GM12878 (cell line): ENCODE measurements at regions not wholly inside any gene's neighbourhood (a gene's known extent, or its start where the extent isn't known, plus 50 kb on each side); places are given as distances from the start of the nearest gene placed in this dataset.

Experiments
- CTCF ChIP-seq, 3 experiments: IDR thresholded peaks in 2 of 3; conservative IDR thresholded peaks in 1 of 3; 2 replicates each; pipeline ENCODE4 v1.5.1; 2011; ENCODE audit warnings: low read depth in 3 of 3, low read length in 3 of 3, mild to moderate bottlenecking in 3 of 3, control low read depth in 2 of 3, moderate library complexity in 2 of 3, inconsistent platforms in 1 of 3, mixed read lengths in 1 of 3; ENCODE audit not compliant: control insufficient read depth in 2 of 3, insufficient read depth in 1 of 3; ENCODE audit errors: extremely low read depth in 1 of 3
- EP300 ChIP-seq, 2 experiments: fragments of 150-350 bp in 1 of 2; IDR thresholded peaks; 2 replicates each; pipeline ENCODE4 v1.6.1; 2011 to 2012; ENCODE audit warnings: low read depth in 2 of 2, low read length in 2 of 2, borderline replicate concordance in 1 of 2, improper control_type of control experiment in 1 of 2, inconsistent platforms in 1 of 2; ENCODE audit not compliant: control insufficient read depth in 1 of 2
- JUNB ChIP-seq: IDR thresholded peaks from 2 replicates; pipeline ENCODE4 v1.6.1; 2016; ENCODE audit warnings: antibody characterized with exemption, mild to moderate bottlenecking
- KDM1A ChIP-seq: fragments of 200-600 bp; sonication (generic); IDR thresholded peaks from 2 replicates; pipeline ENCODE4 v1.6.1; 2016; ENCODE audit warnings: borderline replicate concordance
- NR2C2 ChIP-seq: IDR thresholded peaks from 2 replicates; pipeline ENCODE4 v1.6.1; 2011; ENCODE audit warnings: borderline replicate concordance, low read depth; ENCODE audit not compliant: control insufficient read depth, insufficient read length
- POLR2A ChIP-seq: IDR thresholded peaks from 2 replicates; pipeline ENCODE4 v1.6.1; 2011; ENCODE audit warnings: low read depth, mild to moderate bottlenecking, low read length
- SRF ChIP-seq, 2 experiments: IDR thresholded peaks; 2 replicates each; pipeline ENCODE4 v1.6.1; 2011; ENCODE audit warnings: low read depth in 2 of 2, low read length in 2 of 2, mild to moderate bottlenecking in 1 of 2, moderate library complexity in 1 of 2
- TF ChIP-seq, protein P1 (sequence below): fragments of 450-650 bp; IDR thresholded peaks from 2 replicates; pipeline ENCODE4 v1.6.1; 2016; ENCODE audit warnings: mild to moderate bottlenecking

GRCh38 chr20:6866741-6867140 lies 99.3 kb downstream of the BMP2 start:
- TF ChIP-seq CTCF (IDR thresholded peaks at IDR 0.05 in 2 of 3, conservative IDR thresholded peaks at IDR 0.05 in 1 of 3; ENCODE audit: control insufficient read depth in 2 of 3, extremely low read depth in 1 of 3, insufficient read depth in 1 of 3, low read depth in 3 of 3, low read length in 3 of 3) (no peak), KDM1A (no peak), NR2C2 (no peak), JUNB (no peak), SRF (IDR thresholded peaks at IDR 0.05; ENCODE audit: low read depth in 2 of 2, low read length in 2 of 2) (no peak), EP300 (IDR thresholded peaks at IDR 0.05; ENCODE audit: borderline replicate concordance in 1 of 2, control insufficient read depth in 1 of 2, low read depth in 2 of 2, low read length in 2 of 2) (no peak), POLR2A (no peak)
- TF ChIP-seq, protein P1, sequence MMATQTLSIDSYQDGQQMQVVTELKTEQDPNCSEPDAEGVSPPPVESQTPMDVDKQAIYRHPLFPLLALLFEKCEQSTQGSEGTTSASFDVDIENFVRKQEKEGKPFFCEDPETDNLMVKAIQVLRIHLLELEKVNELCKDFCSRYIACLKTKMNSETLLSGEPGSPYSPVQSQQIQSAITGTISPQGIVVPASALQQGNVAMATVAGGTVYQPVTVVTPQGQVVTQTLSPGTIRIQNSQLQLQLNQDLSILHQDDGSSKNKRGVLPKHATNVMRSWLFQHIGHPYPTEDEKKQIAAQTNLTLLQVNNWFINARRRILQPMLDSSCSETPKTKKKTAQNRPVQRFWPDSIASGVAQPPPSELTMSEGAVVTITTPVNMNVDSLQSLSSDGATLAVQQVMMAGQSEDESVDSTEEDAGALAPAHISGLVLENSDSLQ, result no peak
